Activated naive CD4-positive, alpha-beta T cell treated with anti-CD3 and anti-CD28 coated beads, Interleukin-2, amount 50 U/mL, for 16 hours (primary cell): ENCODE measurements at regions not wholly inside any gene's neighbourhood (a gene's known extent, or its start where the extent isn't known, plus 50 kb on each side); places are given as distances from the start of the nearest gene placed in this dataset.
A peak's percentile ranks its signal among the peaks of the same experiment; 100 is the strongest.
"Not testable (repeated sequence)": the region's sequence is repeated elsewhere in the genome, so short reads cannot be mapped to it uniquely, and the experiment has no call there.

Experiments
- DNase-seq: peaks from one replicate; pipeline ENCODE4 v3.0.0-alpha.2; 2020

GRCh38 chr12:123059500-123059899 lies 79.0 kb downstream of the ARL6IP4 start:
- no peak for DNase-seq

- no peak for DNase-seq
These were observed 78.5 kb downstream of the ARL6IP4 start for GRCh38 chr12:123058980-123059379.

GRCh38 chr12:123058481-123058880 lies 78.0 kb downstream of the ARL6IP4 start:
- DNase-seq, result no peak

GRCh38 chr12:123057513-123058265 lies 77.2 kb downstream of the ARL6IP4 start:
- no peak for DNase-seq

- no peak for DNase-seq
These were observed 76.2 kb downstream of the ARL6IP4 start for GRCh38 chr12:123056709-123057108.

- DNase-seq, result no peak
These were observed 75.6 kb downstream of the ARL6IP4 start for GRCh38 chr12:123056053-123056452.

- no peak for DNase-seq
These were observed 74.8 kb downstream of the ARL6IP4 start for GRCh38 chr12:123055281-123055766.

GRCh38 chr12:123054371-123054770 lies 73.9 kb downstream of the ARL6IP4 start:
- no peak for DNase-seq

- DNase-seq, result no peak
These were observed 71.1 kb downstream of the ARL6IP4 start for GRCh38 chr12:123051556-123051955.

GRCh38 chr12:123050913-123051312 lies 70.4 kb downstream of the ARL6IP4 start:
- DNase-seq, result no peak

- no peak for DNase-seq
These were observed 69.9 kb downstream of the ARL6IP4 start for GRCh38 chr12:123050331-123050831.

- no peak for DNase-seq
These were observed 69.1 kb downstream of the ARL6IP4 start for GRCh38 chr12:123049398-123050240.

- not testable (repeated sequence) for DNase-seq
These were observed 67.4 kb downstream of the ARL6IP4 start for GRCh38 chr12:123047892-123048291.

GRCh38 chr12:123047289-123047688 lies 66.8 kb downstream of the ARL6IP4 start:
- DNase-seq, result no peak

GRCh38 chr12:123046431-123046830 lies 66.0 kb downstream of the ARL6IP4 start:
- DNase-seq, result no peak

- DNase-seq, result no peak
These were observed 65.2 kb downstream of the ARL6IP4 start for GRCh38 chr12:123045678-123046077.

GRCh38 chr12:123044351-123044750 lies 63.9 kb downstream of the ARL6IP4 start:
- DNase-seq, result no peak

- peak; percentile 79 for DNase-seq
These were observed 63.1 kb downstream of the ARL6IP4 start for GRCh38 chr12:123043536-123044001.

GRCh38 chr12:123042833-123043232 lies 62.4 kb downstream of the ARL6IP4 start:
- DNase-seq, result no peak

- no peak for DNase-seq
These were observed 61.6 kb downstream of the ARL6IP4 start for GRCh38 chr12:123041811-123042655.

- no peak for DNase-seq
These were observed 60.6 kb downstream of the ARL6IP4 start for GRCh38 chr12:123041042-123041531.

- no peak for DNase-seq
These were observed 59.6 kb downstream of the ARL6IP4 start for GRCh38 chr12:123040106-123040505.
